Astrocyte (in vitro differentiated cells and primary cell): ENCODE measurements at regions not wholly inside any gene's neighbourhood (a gene's known extent, or its start where the extent isn't known, plus 50 kb on each side); places are given as distances from the start of the nearest gene placed in this dataset.

ENCODE experiments used
- EZH2 ChIP-seq: IDR thresholded peaks from 2 replicates; pipeline ENCODE4 v1.6.1; 2012; ENCODE audit warnings: mild to moderate bottlenecking, low read length, inconsistent platforms; ENCODE audit not compliant: insufficient read depth
- TF ChIP-seq, protein P1 (sequence below): IDR thresholded peaks from 2 replicates; pipeline ENCODE4 v1.5.1; 2011; ENCODE audit warnings: low read depth, mild to moderate bottlenecking, inconsistent platforms, low read length, moderate library complexity; ENCODE audit not compliant: insufficient read depth

DNA sequence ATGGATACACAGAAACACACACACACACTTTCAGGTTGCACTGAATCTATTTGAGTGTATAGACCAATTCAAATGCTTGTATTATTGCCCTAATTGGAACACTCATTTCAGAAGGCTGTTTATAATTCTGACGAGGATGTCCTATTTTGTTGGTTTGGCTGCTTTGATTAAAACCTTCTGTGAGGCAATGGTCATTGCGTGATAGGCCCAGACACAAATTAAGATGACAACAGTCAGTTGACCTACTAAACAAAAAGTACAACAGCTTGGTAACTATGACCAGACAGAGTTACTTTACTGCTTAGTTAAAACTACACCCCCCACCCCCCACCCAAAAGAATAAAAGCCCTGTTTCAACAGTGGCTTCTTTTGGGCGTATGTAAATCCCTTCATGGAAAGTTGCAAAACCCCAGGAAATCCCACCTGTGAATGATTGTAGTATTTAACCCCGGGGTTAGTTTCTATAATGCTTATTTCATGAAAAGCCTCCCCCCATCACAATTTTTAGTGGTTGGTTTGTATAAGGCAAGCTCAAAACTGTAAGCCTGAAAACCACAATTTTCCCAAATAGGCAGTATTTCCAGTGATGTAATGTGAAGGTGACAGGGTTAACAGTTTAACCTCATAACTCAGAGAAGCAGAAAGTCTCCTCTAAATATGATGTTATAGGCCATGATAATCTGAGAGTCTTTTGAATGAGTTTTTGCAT is 340.8 kb downstream of the FGF10 start:
- TF ChIP-seq, protein P1, sequence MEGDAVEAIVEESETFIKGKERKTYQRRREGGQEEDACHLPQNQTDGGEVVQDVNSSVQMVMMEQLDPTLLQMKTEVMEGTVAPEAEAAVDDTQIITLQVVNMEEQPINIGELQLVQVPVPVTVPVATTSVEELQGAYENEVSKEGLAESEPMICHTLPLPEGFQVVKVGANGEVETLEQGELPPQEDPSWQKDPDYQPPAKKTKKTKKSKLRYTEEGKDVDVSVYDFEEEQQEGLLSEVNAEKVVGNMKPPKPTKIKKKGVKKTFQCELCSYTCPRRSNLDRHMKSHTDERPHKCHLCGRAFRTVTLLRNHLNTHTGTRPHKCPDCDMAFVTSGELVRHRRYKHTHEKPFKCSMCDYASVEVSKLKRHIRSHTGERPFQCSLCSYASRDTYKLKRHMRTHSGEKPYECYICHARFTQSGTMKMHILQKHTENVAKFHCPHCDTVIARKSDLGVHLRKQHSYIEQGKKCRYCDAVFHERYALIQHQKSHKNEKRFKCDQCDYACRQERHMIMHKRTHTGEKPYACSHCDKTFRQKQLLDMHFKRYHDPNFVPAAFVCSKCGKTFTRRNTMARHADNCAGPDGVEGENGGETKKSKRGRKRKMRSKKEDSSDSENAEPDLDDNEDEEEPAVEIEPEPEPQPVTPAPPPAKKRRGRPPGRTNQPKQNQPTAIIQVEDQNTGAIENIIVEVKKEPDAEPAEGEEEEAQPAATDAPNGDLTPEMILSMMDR = no peak
- no peak for TF ChIP-seq EZH2
